ENCODE measurements at regions not wholly inside any gene's neighbourhood (a gene's known extent, or its start where the extent isn't known, plus 50 kb on each side); places are given as distances from the start of the nearest gene placed in this dataset.

- TF ChIP-seq CTCF (IDR thresholded peaks at IDR 0.05; ENCODE audit: insufficient read depth, low read depth, low read length), result no peak
- no peak for DNase-seq (ENCODE audit: low read depth)
- no peak overlapping the region for H3K4me3 ChIP-seq (ENCODE audit: low read depth, low read length)
Observed at GRCh38 chr1:185426848-185427247, 109.8 kb upstream of the IVNS1ABP start.

- TF ChIP-seq CTCF (IDR thresholded peaks at IDR 0.05; ENCODE audit: insufficient read depth, low read depth, low read length), result no peak
- DNase-seq (ENCODE audit: low read depth), result no peak
- no peak overlapping the region for H3K4me3 ChIP-seq (ENCODE audit: low read depth, low read length)
Observed at GRCh38 chr1:185425163-185425562, 108.1 kb upstream of the IVNS1ABP start.

GRCh38 chr1:185421485-185422107, 104.6 kb upstream of the IVNS1ABP start:
- H3K4me3 ChIP-seq (ENCODE audit: low read depth, low read length), result no peak overlapping the region
- TF ChIP-seq CTCF (IDR thresholded peaks at IDR 0.05; ENCODE audit: insufficient read depth, low read depth, low read length), result no peak
- DNase-seq (ENCODE audit: low read depth), result no peak

- TF ChIP-seq CTCF (IDR thresholded peaks at IDR 0.05; ENCODE audit: insufficient read depth, low read depth, low read length), result no peak
- DNase-seq (ENCODE audit: low read depth), result no peak
- H3K4me3 ChIP-seq (ENCODE audit: low read depth, low read length), result no peak overlapping the region
Observed at GRCh38 chr1:185420588-185421081, 103.6 kb upstream of the IVNS1ABP start.

- no peak overlapping the region for H3K4me3 ChIP-seq (ENCODE audit: low read depth, low read length)
- DNase-seq (ENCODE audit: low read depth), result no peak
- TF ChIP-seq CTCF (IDR thresholded peaks at IDR 0.05; ENCODE audit: insufficient read depth, low read depth, low read length), result no peak
Observed at GRCh38 chr1:185419718-185420117, 102.7 kb upstream of the IVNS1ABP start.

- no peak for TF ChIP-seq CTCF (IDR thresholded peaks at IDR 0.05; ENCODE audit: insufficient read depth, low read depth, low read length)
- no peak for DNase-seq (ENCODE audit: low read depth)
- H3K4me3 ChIP-seq (ENCODE audit: low read depth, low read length), result no peak overlapping the region
Observed at GRCh38 chr1:185418472-185418871, 101.4 kb upstream of the IVNS1ABP start.
